RKO (cell line): ENCODE measurements at regions not wholly inside any gene's neighbourhood (a gene's known extent, or its start where the extent isn't known, plus 50 kb on each side); places are given as distances from the start of the nearest gene placed in this dataset.
"Not testable (repeated sequence)": the region's sequence is repeated elsewhere in the genome, so short reads cannot be mapped to it uniquely, and the experiment has no call there.

ENCODE experiments used
- DNase-seq: peaks from one replicate; pipeline ENCODE4 v3.0.0-alpha.2; 2016; ENCODE audit warnings: low spot score

DNA sequence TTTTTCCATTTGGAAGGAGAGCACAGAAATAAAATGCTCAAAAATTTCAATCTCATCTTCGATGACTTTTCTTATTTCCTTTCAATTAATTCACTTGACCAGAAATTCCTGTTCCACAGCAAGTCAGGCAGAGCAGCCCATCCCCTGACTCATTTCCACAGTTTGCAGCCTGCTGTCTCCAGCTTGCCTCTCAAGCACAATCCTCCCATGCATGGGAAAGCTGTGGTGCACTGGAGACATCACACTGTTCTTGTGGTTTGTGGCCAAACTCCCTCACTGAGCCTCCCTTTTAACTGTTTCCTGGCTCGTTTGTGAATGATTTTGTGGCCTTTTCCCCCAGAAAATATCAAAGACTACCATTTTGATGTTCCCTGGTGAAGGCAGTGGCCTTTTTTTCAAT lies 114.0 kb upstream of the ENPEP start:
- no peak for DNase-seq

DNA sequence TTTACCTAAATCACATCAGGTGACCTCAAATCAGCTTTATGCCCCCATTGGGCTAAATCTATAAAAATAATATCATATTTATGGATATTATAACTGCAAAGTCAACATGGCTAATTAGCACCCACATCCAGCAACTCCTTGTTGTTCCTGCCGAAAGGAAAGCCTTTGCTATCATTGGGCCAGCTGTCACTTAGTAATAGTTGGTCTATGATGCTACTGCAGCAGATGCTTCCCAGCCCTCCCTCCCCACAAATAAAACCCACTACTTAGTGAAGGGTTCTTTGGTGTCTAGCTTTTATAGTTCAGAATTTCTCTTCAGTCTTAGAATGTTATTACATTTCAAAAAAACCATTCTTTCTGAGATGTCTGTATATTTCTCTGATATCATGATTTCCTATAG lies 116.9 kb upstream of the ENPEP start:
- DNase-seq, result no peak

DNA sequence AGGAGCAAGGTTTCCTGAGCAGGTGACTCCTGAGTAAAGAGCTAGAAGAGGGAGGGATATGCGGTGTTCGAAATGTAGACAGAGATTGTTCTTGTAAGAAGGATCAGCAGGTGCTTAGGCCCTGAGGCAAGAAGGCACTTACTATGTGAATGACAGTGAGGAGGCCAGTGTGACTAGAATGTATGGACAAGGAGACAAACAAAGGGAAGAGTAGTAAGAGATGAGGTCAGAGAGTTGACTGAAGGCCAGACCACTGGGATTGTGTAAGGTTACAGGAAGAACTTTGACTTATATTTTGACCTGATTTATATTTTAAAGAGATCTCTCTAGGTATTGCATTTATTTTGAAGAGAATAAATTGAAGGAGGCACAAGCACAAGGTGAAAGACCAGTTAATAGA lies 118.4 kb upstream of the ENPEP start:
- DNase-seq, result no peak

DNA sequence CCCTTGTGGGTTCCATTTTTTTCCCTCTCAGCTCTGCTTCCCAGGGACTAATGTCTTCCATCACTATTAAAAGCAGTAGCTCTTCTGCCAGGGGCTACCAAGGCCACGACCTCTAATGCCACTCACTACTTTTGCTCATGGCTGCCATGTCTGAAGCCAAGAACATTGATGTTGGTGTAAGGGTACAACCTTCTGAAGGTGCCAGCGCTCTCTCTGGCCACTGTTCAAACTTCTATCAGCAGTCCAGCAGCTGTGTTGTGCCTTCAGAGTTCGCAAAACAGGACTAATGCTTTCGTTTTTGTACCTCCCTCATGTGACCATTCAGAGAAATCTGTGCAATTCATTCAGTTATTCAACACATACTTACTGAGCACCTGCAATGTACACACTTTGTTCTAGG lies 121.5 kb upstream of the ENPEP start:
- no peak for DNase-seq

DNA sequence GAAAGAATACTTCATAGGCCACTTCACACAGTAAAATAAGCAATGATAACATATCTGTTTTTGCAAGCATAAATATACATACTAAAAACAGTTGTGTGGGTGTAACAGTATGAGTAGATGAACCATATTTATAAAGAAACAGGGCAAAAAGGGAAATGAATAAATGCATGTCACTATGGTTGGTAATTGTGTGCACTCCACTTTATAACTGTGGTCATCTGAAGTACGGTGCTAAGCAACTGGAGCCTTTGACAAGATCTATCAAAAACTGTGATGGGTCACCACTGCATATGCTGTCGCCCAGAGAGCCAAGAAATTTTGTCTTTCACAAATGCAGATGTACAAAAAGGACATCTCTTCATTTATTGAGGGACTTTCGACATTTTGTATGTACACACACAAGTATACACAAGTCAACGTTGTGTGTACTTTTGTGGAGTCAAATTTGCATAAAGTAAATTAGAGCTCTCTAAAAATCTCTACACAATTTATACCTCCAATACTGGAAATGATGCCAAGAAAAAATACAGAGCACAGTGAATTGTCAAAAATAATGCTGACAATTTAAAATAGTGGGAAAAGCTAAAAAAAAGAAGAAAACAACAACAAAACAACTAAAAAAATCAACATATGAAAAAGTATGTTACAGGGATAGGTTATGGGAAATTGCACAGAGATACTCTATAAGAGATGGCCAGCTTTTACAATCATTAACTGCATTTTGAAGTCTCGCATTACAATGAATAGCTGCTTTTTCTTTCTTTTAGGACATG lies 123.1 kb upstream of the ENPEP start:
- no peak for DNase-seq

DNA sequence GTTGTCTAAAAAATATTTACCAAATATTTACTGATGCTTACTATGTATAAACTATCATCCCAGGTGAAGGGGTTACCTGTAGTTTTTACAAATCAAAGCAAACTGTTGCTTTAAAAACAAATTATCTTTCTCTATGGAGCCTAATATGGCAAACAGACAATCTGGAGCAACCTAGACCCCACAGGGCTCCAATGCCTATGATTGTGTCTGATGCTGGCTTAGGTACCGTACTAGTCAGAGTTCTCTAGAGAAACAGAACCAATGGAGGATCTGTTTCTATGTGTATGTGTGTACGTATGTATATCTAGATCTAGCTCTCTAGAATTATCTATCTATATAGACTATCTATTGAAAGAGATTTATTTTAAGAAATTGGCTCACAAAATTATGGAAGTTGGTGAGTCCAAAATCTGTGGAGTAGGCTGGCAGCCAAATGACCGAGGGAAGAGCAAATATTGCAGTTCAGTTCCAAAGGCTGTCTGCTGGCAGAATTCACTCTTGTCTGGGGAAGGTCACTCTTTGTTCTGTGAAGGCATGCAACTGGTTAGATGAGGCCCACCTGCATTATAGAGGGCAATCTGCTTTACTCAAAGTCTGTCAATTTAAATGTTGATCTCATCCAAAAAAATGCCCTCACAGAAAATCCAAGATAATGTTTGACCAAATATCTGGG lies 127.1 kb upstream of the ENPEP start:
- DNase-seq, result no peak

DNA sequence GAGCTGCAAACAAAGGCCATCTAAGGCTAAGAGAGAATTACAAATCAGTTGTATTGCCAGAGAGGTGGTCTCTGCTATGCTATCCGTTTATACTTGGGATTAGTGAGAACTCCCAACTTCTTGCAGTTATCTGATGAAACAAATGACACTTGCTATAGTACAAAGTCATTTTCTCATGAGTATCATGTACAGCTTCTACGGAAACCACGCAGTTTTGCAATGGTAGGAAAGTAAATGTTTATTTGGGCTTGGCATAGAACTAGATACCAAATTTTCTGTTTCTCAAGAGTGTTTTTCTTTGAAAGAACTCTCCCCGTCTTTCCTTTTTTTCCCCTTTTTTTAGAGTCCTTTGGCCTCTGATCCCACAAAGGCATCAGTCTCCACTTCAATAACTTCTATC lies 128.2 kb upstream of the ENPEP start:
- DNase-seq, result no peak

DNA sequence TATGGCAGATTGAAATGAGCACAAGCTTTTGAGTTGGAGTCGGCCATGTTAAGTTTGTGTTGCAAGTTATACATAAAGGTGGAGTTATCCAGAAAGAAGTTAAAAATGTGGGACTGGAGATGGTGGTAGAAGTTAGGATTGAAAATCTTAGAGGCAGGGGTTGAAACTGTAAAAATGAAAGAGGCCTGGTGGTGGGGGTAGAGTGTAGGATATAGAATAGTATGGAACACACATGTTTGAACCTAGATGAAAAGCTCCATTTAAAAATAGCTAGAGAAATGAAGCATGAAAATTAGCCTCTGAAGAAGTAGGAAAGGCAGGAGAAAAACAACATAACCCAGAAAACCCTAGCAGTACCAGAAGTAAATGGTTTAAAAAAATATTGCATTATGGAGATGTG lies 131.8 kb upstream of the ENPEP start:
- DNase-seq, result peak; percentile 22

DNA sequence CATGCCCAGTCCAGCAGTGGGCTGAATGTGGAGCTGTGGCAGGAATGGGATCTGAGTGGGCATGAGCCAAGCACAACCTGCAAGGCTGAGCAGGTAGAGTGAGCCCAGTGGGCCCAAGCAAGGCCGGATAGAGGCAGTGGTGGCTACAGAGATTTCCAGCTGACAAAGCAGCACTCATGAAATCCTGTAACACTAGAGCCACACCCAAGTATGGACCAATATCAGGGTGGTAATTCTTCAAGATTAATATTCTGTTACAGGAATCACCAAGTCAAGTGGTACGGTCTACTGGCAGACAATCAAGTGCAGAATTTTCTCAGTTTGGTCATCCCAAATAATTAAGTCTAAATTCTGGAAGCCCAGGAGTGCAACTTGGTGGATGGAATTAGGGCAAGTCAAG lies 132.4 kb upstream of the ENPEP start:
- DNase-seq, result no peak

DNA sequence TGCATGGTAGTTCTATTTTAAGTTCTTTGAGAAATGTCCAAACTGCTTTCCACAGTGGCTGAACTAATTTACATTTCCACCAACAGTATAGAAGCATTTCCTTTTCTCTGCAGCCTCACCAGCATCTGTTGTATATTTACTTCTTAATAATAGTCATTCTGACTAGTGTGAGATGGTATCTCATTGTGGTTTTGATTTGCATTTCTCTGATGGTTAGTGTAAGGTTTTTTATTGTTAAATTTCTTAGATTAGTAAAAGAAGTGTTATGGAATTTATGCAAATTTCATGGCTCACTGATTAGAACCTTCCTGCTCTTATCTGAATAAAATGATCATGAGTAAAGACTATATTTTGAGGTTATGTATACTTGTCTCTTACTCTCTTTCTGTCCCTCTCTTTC lies 134.8 kb upstream of the ENPEP start:
- not testable (repeated sequence) for DNase-seq

DNA sequence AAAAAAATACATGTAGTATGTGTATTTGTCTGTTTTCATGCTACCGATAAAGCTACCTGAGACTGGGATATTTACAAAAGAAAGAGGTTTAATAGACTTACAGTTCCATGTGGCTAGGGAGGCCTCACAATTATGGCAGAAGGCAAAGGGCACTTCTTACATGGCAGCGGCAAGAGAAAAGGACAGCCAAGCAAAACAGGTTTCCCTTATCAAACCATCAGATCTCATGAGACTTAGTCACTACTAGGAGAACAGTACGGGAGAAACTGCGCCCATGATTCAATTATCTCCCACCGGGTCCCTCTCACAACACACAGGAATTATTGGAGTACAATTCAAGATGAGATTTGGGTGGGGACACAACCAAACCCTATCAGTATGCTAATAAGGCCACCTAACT lies 137.0 kb upstream of the ELOVL6 start:
- no peak for DNase-seq

DNA sequence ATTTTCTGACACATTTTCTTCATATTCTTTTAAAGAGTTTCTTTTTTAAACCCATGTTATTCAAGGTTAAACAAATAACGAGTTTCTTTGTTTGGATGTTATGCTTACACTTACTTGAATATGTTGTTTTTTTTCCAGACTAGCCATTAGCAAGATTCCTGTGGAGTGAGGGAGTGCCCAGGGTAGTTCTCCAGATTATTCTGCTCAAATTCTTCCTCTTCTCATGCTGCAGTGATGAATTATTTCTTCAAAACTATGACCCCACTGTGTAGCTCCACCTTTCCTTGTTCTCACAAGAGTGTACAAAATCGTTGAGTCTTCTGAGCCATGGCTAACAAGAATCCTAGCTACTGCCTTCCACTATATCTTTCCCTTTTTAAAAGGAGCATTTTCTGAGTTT lies 134.1 kb upstream of the ELOVL6 start:
- no peak for DNase-seq

DNA sequence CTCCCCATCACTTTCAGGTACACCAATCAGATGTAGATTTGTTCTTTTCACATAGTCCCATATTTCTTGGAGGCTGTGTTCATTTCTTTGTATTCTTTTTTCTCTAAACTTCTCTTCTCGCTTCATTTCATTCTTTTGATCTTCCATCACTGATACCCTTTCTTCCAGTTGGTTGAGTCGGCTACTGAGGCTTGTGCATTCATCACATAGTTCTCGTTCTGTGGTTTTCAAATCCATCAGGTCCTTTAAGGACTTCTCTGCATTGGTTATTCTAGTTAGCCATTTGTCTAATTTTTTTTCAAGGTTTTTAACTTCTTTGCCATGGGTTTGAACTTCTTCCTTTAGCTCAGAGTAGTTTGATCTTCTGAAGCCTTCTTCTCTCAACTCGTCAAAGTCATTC lies 128.0 kb upstream of the ELOVL6 start:
- DNase-seq, result not testable (repeated sequence)

DNA sequence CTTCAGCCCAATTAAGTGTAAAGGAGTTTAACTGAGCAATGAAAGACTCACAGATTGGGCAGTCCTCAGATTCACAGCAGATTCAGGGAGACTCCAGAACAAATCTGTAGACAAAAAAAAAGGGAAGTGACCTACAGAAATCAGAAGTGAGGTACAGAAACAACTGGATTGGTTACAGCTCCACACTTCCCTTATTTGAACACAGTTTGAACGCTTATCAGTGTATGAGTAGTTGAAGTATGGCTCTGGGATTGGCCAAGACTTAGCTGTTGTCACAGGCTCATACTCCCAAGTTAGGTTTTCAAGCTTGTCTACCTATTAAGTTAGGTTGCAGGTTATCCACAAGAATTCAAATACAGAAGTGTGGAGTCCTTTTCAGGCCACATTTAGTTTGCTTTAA lies 112.4 kb upstream of the ELOVL6 start:
- peak; percentile 14 for DNase-seq

DNA sequence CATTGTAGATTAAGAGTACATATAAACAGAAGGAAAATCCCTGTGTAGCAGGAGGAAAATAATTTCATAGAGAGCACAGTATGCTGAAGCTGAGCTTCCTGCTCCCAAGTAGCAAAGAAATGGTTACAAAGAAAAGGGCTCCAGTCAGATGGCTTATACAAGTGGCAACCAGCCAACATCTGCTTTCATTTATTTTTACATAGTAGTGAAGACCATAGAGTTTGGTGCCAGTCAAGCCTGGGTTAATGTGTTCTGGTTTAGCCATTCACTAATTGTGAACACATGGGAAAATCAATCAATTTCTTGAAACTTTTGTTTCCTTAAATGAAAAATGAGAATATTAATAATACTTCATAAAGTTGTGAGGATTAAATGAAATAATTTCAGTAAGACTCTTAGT lies 111.3 kb upstream of the ELOVL6 start:
- DNase-seq, result no peak

DNA sequence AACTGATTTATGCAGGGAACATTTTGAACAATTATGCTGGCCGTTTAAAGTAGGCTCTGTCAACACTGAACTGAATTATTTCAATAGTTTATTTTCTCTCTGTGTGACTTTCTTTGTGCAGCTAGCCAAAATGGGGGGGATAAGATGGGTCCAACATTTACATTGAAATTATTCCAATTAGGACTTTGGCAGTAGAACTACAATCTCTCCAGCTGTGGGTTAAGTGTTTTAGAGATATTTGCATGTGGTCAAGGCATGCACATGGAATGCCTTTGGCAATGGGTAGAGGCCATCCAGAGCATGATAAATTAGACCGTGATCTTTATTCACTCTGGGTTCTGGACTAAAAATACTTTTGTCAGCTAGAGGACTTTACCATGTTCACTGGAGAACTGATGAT lies 107.9 kb upstream of the ELOVL6 start:
- no peak for DNase-seq

DNA sequence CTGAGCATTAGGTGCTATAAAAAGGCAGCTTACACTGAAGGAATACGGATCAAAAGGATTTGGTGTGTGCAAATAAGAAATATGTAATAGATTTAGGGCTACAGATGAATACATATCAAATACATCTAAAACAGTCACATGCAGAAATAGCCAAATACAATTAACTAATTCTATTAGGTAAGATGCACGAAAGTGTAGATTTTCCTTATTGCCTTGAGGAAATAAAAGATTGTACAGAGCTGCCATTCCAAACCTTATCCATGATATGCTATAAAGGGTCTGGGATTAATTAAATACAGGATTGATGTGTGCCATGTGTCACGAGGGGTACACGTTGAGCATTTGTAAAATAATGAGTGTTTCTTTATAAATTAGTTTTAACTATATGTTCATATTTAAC lies 107.0 kb upstream of the ELOVL6 start:
- DNase-seq, result no peak

DNA sequence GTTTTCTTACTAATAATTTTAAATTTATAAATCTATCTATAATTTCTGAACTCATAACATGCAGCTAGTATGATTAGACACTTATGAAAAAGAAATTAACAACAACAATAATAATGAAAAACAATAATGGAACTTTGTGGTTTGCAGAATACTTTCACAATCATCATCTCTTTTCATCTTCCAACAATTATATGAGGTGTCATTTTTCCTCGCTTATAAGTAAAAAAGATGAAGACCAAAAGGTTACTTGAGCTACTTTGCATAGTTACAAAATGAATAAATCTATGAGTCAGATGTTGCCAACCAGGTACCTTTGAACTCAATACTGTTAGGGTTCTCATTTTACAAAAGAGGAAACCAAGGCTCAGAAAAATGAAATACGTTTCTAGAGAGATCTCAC lies 98.5 kb upstream of the ELOVL6 start:
- no peak for DNase-seq

DNA sequence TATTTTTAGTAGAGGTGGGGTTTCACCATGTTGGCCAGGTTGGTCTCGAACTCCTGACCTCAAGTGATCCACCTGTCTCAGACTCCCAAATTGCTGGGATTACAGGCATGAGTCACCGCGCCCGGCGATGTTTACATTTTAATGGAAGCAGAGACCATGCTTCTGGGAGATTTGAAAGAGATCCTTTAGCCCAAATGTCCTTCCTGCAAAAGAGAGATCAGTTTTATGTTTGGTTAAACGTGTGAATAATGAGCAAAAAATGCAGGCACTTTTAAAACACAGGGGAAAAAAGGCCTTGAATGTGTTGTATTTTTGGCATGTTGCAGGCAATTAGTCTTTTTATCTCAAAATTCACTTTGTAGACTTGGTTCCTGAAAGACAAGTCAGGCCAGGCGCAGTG lies 95.8 kb upstream of the ELOVL6 start:
- no peak for DNase-seq

DNA sequence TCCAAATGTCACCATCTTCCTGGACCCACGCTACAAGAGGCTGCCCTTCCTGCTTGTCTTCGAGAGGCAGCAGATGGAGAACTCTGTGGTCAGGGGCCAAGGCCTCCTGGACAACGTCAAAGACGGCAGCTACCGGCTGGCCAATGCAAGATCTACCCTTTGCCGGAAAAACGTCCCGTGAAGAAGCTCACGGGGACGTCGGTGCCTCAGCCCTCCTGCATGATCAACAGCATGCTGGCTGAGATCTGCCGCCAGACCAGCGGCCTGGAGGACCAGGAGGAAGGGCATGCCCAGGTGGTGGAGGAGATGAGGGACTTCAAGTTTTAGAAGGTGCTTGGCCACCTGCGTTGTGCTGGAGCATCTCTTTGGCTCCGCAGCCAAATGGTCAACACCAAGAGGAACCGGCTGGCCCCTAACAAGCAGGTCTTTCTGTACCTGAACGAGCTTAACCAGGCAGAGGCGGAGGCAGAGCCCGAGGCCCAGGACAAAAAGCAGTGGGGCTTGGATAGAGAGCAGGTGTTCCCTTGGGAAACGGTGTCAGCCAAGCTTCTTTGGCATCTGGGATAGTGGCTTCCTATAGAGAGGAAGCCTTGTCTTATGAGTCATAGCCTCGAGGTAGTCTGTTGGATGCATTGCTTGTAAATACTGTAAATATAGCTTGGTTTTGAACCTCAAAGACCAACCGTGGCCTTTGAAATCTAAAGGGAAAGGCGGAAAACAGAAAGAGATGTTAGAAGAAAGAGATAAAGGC lies 94.8 kb upstream of the ELOVL6 start:
- no peak for DNase-seq

DNA sequence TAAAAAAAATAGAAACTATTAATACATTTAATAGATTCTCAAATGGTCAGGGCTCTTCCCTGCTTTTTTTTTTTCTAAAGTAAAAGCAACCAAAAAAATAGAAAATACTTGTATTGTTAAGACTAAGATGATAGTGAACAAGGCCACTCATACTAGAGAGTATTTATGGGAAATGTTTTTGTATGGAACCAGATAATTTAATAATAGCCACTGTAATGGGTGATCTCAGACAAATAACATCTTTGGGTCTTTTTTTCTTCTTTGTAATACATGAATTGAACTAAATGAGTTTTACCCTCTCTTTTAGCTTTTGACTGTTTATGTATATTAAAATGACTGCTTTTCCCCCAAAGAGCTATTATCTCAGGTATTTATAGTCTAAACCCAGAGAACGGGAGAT lies 92.1 kb upstream of the ELOVL6 start:
- DNase-seq, result no peak

DNA sequence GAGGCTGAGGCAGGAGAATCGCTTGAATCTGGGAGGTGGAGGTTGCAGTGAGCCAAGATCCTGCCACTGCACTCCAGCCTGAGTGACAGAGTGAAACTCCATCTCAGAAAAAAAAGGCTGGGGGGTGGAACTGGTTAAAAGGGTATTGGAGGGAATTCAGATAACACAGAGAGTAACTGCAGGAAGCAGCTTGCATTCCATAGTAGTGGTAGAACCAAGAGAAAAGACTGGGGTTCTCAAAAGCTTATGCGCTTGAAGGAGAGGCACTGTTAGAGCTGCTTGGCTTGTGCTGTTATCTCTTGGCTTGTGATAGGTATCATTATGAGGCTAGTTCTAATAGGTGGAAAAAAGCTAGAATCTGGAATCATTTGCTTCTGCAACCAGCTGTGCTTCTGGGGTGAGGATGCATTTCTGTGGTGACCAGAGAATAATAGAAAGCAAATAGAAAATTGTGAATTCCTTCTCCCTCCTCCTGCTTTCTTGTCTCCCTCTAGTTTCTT lies 91.2 kb upstream of the ELOVL6 start:
- no peak for DNase-seq

DNA sequence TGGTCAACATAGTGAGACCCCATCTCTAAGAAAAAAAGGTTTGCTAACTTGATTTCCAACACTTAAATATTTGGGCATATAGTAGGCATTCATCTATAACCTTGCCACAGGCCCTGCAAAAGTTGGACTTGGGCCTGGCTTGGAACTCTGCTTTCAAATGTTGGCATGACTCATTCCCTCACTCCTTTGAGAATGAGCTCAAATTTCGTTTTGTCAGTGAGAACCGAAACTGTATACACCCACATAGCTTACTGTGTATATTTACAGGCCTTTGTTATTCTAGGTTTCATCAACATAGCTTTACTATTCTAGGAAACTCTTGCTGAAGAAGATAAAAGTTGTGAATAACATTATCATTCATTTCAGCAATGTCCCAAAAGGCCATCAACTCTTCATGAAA lies 88.7 kb upstream of the ELOVL6 start:
- DNase-seq, result peak; percentile 30
